ENCODE measurements at regions not wholly inside any gene's neighbourhood (a gene's known extent, or its start where the extent isn't known, plus 50 kb on each side); places are given as distances from the start of the nearest gene placed in this dataset.

GRCh38 chr18:34567857-34568256 lies 142.2 kb upstream of the DTNA start:
- in situ Hi-C loops (cut with HindIII; ENCODE audit: low pct_unique_long_range_greater_than_20kb, low sequenced_read_pairs) (no loop called here), intact Hi-C loops (cut with micrococcal nuclease; ENCODE audit: unreplicated experiment) (no loop called here)
- Histone ChIP-seq H3K27me3 (ENCODE audit: control insufficient read depth, insufficient read depth, low read length) (no peaks in the 10 kb centered on the region), H3K4me3 (ENCODE audit: low read depth in 2 of 2, low read length in 2 of 2) (no peak overlapping the region), H3K27ac (ENCODE audit: low read length) (no peak overlapping the region), H3K36me3 (ENCODE audit: control insufficient read depth, insufficient read depth, low read length) (no peaks in the 10 kb centered on the region), H3K9me3 (ENCODE audit: control insufficient read depth, insufficient read depth, low read depth, low read length) (no peaks in the 10 kb centered on the region), H3K4me1 (ENCODE audit: control insufficient read depth, insufficient read depth, low read length) (no peaks in the 10 kb centered on the region)
- ChIA-PET CTCF (no interaction called here), POLR2A (no interaction called here)
- BruUV-seq (replicated peaks), result no TSS peak
- TF ChIP-seq CTCF (IDR thresholded peaks at IDR 0.05) (no peak), SIN3A (IDR thresholded peaks at IDR 0.05; ENCODE audit: borderline replicate concordance, insufficient read depth, low read depth, low read length) (no peak), POLR2AphosphoS5 (IDR thresholded peaks at IDR 0.05; ENCODE audit: low read depth, low read length) (no peak), TCF7L2 (IDR thresholded peaks at IDR 0.05; ENCODE audit: low read depth, low read length) (no peak), REST (IDR thresholded peaks at IDR 0.05; ENCODE audit: insufficient read depth in 1 of 2, low read depth in 2 of 2, low read length in 1 of 2) (no peak)
- DNase-seq (ENCODE audit: low read depth, low spot score) (no peak), ATAC-seq (no peak)

GRCh38 chr18:34576622-34577021 lies 133.5 kb upstream of the DTNA start:
- intact Hi-C loops (cut with micrococcal nuclease; ENCODE audit: unreplicated experiment), result no loop called here
- Histone ChIP-seq H3K27ac (ENCODE audit: low read length) (no peak overlapping the region), H3K36me3 (ENCODE audit: control insufficient read depth, insufficient read depth, low read length) (no peaks in the 10 kb centered on the region), H3K27me3 (ENCODE audit: control insufficient read depth, insufficient read depth, low read length) (no peaks in the 10 kb centered on the region), H3K4me3 (ENCODE audit: low read depth in 2 of 2, low read length in 2 of 2) (no peak overlapping the region), H3K9me3 (ENCODE audit: control insufficient read depth, insufficient read depth, low read depth, low read length) (no peaks in the 10 kb centered on the region), H3K4me1 (ENCODE audit: control insufficient read depth, insufficient read depth, low read length) (no peaks in the 10 kb centered on the region)
- BruUV-seq (replicated peaks), result no TSS peak
- TF ChIP-seq REST (IDR thresholded peaks at IDR 0.05; ENCODE audit: insufficient read depth in 1 of 2, low read depth in 2 of 2, low read length in 1 of 2) (no peak), POLR2AphosphoS5 (IDR thresholded peaks at IDR 0.05; ENCODE audit: low read depth, low read length) (no peak), CTCF (IDR thresholded peaks at IDR 0.05) (no peak), SIN3A (IDR thresholded peaks at IDR 0.05; ENCODE audit: borderline replicate concordance, insufficient read depth, low read depth, low read length) (no peak), TCF7L2 (IDR thresholded peaks at IDR 0.05; ENCODE audit: low read depth, low read length) (no peak)
- POLR2A ChIA-PET, result no interaction called here
- DNase-seq (ENCODE audit: low read depth, low spot score) (no peak), ATAC-seq (no peak)
- CTCF ChIA-PET, result no interaction called here
- in situ Hi-C loops (cut with HindIII; ENCODE audit: low pct_unique_long_range_greater_than_20kb, low sequenced_read_pairs), result no loop called here

Data from Panc1 (cell line).